ENCODE measurements at regions not wholly inside any gene's neighbourhood (a gene's known extent, or its start where the extent isn't known, plus 50 kb on each side); places are given as distances from the start of the nearest gene placed in this dataset.

- TF ChIP-seq CTCF (conservative IDR thresholded peaks at IDR 0.05; ENCODE audit: low read depth in 2 of 2) (no peak), EZH2 (IDR thresholded peaks at IDR 0.05; ENCODE audit: low read depth, unreplicated experiment) (no peak), POLR2AphosphoS5 (IDR thresholded peaks at IDR 0.05; ENCODE audit: low read depth) (no peak)
These were observed 216.3 kb upstream of the SHH start for GRCh38 chr7:156028521-156028920.

Measured in GM23338 (cell line).